ENCODE measurements at regions not wholly inside any gene's neighbourhood (a gene's known extent, or its start where the extent isn't known, plus 50 kb on each side); places are given as distances from the start of the nearest gene placed in this dataset.

DNA sequence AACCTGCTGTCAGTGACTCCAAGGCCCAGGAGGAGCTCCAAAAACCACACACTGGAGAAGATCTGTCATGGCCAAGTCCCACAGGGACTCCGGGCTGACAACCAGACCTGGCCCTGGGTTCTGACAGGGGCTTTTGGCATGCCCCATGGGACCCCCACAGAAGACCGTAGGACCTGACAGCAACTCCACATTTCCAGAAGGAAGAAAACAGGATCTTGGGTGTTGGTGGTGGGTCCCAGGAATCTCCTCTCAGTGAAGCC is 275.9 kb upstream of the HS6ST1 start:
- Histone ChIP-seq H3K4me1 (no peaks in the 10 kb centered on the region), H3K27ac (no peak overlapping the region), H3K27me3 (no peaks in the 10 kb centered on the region), H3K36me3 (no peaks in the 10 kb centered on the region), H3K4me3 (no peak overlapping the region), H3K9me3 (no peaks in the 10 kb centered on the region)
- in situ Hi-C loops (cut with MboI; ENCODE audit: low sequenced_read_pairs in 4 of 4) (no loop called here), intact Hi-C loops (cut with DNase I; ENCODE audit: low total_unique reads) (no loop called here)
- TF ChIP-seq POLR2A (IDR thresholded peaks at IDR 0.05) = no peak
- TF ChIP-seq, protein P1, sequence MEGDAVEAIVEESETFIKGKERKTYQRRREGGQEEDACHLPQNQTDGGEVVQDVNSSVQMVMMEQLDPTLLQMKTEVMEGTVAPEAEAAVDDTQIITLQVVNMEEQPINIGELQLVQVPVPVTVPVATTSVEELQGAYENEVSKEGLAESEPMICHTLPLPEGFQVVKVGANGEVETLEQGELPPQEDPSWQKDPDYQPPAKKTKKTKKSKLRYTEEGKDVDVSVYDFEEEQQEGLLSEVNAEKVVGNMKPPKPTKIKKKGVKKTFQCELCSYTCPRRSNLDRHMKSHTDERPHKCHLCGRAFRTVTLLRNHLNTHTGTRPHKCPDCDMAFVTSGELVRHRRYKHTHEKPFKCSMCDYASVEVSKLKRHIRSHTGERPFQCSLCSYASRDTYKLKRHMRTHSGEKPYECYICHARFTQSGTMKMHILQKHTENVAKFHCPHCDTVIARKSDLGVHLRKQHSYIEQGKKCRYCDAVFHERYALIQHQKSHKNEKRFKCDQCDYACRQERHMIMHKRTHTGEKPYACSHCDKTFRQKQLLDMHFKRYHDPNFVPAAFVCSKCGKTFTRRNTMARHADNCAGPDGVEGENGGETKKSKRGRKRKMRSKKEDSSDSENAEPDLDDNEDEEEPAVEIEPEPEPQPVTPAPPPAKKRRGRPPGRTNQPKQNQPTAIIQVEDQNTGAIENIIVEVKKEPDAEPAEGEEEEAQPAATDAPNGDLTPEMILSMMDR (IDR thresholded peaks at IDR 0.05 in 4 of 5, conservative IDR thresholded peaks at IDR 0.05 in 1 of 5) = no peak
- DNase-seq (no peak), ATAC-seq (no peak)

DNA sequence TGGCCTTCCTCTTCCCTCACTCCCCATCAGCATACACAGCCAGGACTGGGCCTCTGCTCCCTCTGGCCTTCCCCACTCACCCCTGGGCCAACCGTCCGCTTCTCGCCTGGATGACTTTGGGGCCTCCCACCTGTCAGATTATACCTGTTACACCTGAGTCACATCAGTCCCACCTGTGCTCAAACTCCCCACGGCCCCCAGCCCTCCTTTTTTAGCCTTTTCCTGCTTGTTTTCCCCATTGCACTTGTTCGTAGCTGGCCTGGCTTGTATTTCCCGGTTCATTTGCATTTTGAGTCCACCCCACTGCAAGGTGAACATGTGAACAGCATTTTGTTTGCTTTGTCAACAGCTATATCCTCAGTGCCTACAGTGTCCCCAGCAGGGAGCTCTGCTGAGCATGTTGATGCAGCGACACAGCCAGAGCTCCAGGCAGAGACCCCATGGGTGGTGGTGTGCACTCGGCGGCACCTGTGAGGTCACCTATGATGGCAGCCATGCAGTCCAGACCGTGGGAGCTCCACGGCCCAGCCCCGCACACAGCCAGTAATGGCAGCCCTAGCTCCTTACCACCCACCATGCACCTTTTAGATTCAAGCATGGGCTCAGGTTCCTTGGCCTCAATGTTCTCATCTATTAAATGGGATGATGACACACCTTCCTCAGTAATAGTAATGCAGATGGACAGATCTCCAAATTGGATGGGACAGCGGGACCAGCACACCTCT is 276.4 kb upstream of the HS6ST1 start:
- intact Hi-C loops (cut with DNase I; ENCODE audit: low total_unique reads) = no loop called here
- in situ Hi-C loops (cut with MboI; ENCODE audit: low sequenced_read_pairs in 4 of 4) = no loop called here
- Histone ChIP-seq H3K4me3 (no peak overlapping the region), H3K27ac (no peak overlapping the region), H3K9me3 (no peaks in the 10 kb centered on the region), H3K27me3 (no peaks in the 10 kb centered on the region), H3K4me1 (no peaks in the 10 kb centered on the region), H3K36me3 (no peaks in the 10 kb centered on the region)
- no peak for ATAC-seq
- DNase-seq = no peak
- TF ChIP-seq, protein P1 (IDR thresholded peaks at IDR 0.05 in 4 of 5, conservative IDR thresholded peaks at IDR 0.05 in 1 of 5) = no peak
- TF ChIP-seq POLR2A (IDR thresholded peaks at IDR 0.05) = no peak

DNA sequence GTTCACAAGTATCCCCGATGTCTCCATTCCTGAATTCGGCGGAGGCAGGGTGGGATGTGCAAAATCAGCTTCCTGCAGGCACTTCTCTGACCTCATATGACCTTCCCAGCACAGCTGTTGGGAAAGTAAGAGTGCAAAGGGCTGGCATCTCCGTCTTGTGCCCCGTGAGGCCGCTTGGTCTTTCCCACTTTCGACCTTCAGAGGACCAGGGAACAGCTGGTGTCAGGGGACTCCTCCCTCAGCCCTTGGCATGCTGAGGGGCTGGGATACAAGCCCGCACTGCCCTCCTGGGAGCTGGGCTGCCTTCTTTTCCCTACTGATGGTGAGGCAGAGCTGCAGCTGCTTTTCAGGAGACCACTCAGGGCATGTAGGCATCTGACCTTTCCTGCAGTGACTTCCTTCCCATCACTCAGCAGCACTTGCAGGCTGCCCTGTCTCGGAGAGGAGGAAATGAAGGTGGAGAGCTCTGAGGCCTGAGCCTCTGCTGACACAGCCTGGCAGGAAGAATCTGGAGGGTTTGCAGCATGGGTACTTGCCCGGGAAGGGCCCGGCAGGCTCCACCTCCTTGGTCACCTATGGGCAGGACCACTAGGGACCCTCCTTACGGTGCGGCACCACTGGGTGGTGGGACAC is 277.2 kb upstream of the HS6ST1 start:
- TF ChIP-seq, protein P1 (IDR thresholded peaks at IDR 0.05 in 4 of 5, conservative IDR thresholded peaks at IDR 0.05 in 1 of 5) = no peak
- no peak for TF ChIP-seq POLR2A (IDR thresholded peaks at IDR 0.05)
- intact Hi-C loops (cut with DNase I; ENCODE audit: low total_unique reads) = no loop called here
- Histone ChIP-seq H3K36me3 (no peaks in the 10 kb centered on the region), H3K9me3 (no peaks in the 10 kb centered on the region), H3K27me3 (no peaks in the 10 kb centered on the region), H3K27ac (no peak overlapping the region), H3K4me1 (no peaks in the 10 kb centered on the region), H3K4me3 (no peak overlapping the region)
- in situ Hi-C loops (cut with MboI; ENCODE audit: low sequenced_read_pairs in 4 of 4) = no loop called here
- DNase-seq (no peak), ATAC-seq (no peak)

DNA sequence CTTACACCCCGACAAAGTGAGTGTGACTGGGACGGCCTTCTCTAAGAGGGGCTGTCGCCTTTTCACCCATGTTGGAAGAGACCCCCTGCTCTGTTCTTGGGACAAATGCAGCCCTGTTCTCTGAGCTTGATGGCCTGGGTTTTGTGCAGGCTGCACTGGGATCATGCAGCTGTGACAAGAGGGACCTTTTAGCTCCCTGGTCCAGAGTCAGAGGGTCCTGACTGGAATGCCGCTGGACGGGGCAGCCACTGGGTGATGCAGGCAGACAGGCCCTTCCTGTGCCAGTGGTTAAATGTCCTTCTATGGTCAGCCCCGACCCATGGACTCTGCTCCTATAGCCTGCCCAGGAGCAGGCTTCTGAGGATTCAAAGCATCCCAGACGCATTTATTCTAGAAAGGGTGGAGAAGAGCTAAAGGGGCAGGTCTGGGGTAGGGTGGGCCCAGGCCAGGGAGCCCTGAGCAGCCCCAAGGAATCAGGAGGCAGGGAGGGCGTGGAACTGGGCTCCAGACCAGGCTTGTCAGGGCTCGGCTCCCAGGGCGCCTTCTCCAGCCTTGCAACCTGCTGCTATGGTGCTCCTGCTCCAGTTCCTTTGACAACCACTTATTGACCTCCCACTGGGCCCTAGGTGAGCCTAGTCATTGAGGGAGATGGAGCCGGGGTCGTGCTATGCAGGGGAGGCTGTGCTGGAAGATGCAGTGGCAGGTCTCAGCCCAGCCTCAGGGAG is 277.9 kb upstream of the HS6ST1 start:
- ATAC-seq (no peak), DNase-seq (no peak)
- intact Hi-C loops (cut with DNase I; ENCODE audit: low total_unique reads) = no loop called here
- in situ Hi-C loops (cut with MboI; ENCODE audit: low sequenced_read_pairs in 4 of 4) = no loop called here
- H3K27me3 ChIP-seq = no peaks in the 10 kb centered on the region
- TF ChIP-seq, protein P1 (IDR thresholded peaks at IDR 0.05 in 4 of 5, conservative IDR thresholded peaks at IDR 0.05 in 1 of 5) = no peak
- TF ChIP-seq POLR2A (IDR thresholded peaks at IDR 0.05) = no peak
- H3K27ac ChIP-seq = no peak overlapping the region
- H3K36me3 ChIP-seq = no peaks in the 10 kb centered on the region
- no peak overlapping the region for H3K4me3 ChIP-seq
- H3K4me1 ChIP-seq = no peaks in the 10 kb centered on the region
- H3K9me3 ChIP-seq = no peaks in the 10 kb centered on the region
